Stimulated activated CD4-positive, alpha-beta T cell treated with anti-CD3 and anti-CD28 coated beads, Interleukin-1b, Interleukin-23, amount 100 ng/mL, for 24 hours (primary cell): ENCODE measurements at regions not wholly inside any gene's neighbourhood (a gene's known extent, or its start where the extent isn't known, plus 50 kb on each side); places are given as distances from the start of the nearest gene placed in this dataset.

Source experiments
- DNase-seq, 4 experiments: peaks; one replicate each; pipeline ENCODE4 v3.0.0-alpha.2; 2020; ENCODE audit warnings: low read depth in 4 of 4, low spot score in 1 of 4

GRCh38 chr19:28943651-28944050, 269.3 kb downstream of the UQCRFS1 start:
- no peak for DNase-seq

- no peak for DNase-seq
Measured at GRCh38 chr19:28941833-28942232, 271.1 kb downstream of the UQCRFS1 start.

GRCh38 chr19:28940751-28941500, 272.0 kb downstream of the UQCRFS1 start:
- no peak for DNase-seq

GRCh38 chr19:28939236-28939635, 273.7 kb downstream of the UQCRFS1 start:
- no peak for DNase-seq

GRCh38 chr19:28936001-28936400, 276.9 kb downstream of the UQCRFS1 start:
- DNase-seq = no peak

- no peak for DNase-seq
Measured at GRCh38 chr19:28934631-28935030, 278.3 kb downstream of the UQCRFS1 start.

- DNase-seq = no peak
Measured at GRCh38 chr19:28933039-28933438, 279.9 kb downstream of the UQCRFS1 start.

GRCh38 chr19:28932446-28932845, 280.5 kb downstream of the UQCRFS1 start:
- DNase-seq = no peak

GRCh38 chr19:28929006-28929405, 283.9 kb downstream of the UQCRFS1 start:
- no peak for DNase-seq

GRCh38 chr19:28927456-28927855, 285.5 kb downstream of the UQCRFS1 start:
- no peak for DNase-seq

GRCh38 chr19:28920269-28921066, 292.5 kb downstream of the UQCRFS1 start:
- DNase-seq = no peak

GRCh38 chr19:28917621-28918020, 295.3 kb downstream of the UQCRFS1 start:
- no peak for DNase-seq

- DNase-seq = no peak
Measured at GRCh38 chr19:28915737-28916460, 297.1 kb downstream of the UQCRFS1 start.

- no peak for DNase-seq
Measured at GRCh38 chr19:28915202-28915601, 297.7 kb downstream of the UQCRFS1 start.

GRCh38 chr19:28914173-28914572, 298.8 kb downstream of the UQCRFS1 start:
- no peak for DNase-seq

GRCh38 chr19:28913626-28914025, 299.3 kb downstream of the UQCRFS1 start:
- DNase-seq = no peak

GRCh38 chr19:28908941-28909340, 304.0 kb downstream of the UQCRFS1 start:
- no peak for DNase-seq

GRCh38 chr19:28907534-28907933, 305.4 kb downstream of the UQCRFS1 start:
- DNase-seq = no peak

- no peak for DNase-seq
Measured at GRCh38 chr19:28905996-28906395, 307.0 kb downstream of the UQCRFS1 start.

GRCh38 chr19:28899703-28900102, 313.2 kb downstream of the UQCRFS1 start:
- DNase-seq = no peak

GRCh38 chr19:28898249-28898648, 314.7 kb downstream of the UQCRFS1 start:
- no peak for DNase-seq
